Fibroblast of skin of abdomen (primary cell): ENCODE measurements at regions not wholly inside any gene's neighbourhood (a gene's known extent, or its start where the extent isn't known, plus 50 kb on each side); places are given as distances from the start of the nearest gene placed in this dataset.

Experiments used
- DNase-seq: peaks from one replicate; pipeline ENCODE4 v3.0.0-alpha.2; 2013

DNA sequence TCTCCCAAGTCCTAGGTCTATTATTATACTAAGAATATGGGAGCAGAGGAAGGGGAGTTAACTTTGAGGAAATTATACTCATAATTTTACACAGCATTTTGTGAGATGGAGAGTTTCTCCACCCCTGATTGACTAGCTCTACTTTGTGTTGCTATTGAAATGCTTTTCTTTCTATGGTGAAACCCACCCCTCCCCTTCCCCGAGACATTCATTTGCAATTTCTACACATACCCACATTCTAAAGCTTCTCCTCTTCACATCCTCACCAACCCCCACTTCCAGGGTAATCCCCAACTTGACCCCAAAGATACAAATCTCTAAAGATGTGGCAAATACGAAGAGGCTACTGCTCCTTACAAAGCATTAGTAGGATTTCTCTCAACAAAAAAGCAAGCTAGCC, 992.2 kb downstream of the BCL11A start:
- DNase-seq = no peak

DNA sequence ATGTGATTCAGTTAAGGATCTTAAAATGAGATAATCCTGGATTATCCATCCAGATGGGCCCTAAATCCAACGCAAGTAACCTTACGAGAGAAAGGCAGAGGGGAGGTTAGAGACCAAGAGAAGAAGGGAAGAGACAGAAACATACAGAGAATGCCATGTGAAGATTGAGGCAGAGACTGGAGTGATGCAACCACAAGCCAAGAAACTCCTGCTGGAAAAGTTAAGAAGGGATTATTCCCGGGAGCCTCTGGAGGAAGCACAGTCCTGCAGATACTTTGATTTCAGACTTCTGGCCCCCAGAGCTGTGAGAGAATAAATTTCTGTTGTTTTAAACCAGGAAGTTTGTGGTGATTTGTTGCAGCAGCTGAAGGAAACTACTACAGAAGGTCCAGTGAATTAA, 992.7 kb downstream of the BCL11A start:
- DNase-seq = no peak

DNA sequence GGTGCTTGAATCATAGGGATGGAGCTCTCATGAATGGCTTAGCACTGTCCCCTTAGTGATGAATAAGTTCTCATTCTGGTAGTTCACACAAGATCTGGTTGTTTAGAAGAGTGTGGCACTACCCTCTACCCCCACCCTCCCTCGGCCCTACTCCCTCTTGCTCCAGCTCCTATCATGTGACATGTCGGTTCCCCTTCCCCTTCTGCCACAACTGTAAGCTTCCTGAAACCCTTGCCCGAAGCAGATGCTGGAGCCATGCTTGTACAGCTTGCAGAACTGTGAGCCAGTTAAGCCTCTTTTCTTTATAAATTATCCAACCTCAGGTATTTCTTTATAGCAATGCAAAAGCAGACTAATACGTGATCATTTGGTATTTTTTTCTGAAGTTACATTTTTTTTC, 1012.6 kb downstream of the BCL11A start:
- DNase-seq = no peak

DNA sequence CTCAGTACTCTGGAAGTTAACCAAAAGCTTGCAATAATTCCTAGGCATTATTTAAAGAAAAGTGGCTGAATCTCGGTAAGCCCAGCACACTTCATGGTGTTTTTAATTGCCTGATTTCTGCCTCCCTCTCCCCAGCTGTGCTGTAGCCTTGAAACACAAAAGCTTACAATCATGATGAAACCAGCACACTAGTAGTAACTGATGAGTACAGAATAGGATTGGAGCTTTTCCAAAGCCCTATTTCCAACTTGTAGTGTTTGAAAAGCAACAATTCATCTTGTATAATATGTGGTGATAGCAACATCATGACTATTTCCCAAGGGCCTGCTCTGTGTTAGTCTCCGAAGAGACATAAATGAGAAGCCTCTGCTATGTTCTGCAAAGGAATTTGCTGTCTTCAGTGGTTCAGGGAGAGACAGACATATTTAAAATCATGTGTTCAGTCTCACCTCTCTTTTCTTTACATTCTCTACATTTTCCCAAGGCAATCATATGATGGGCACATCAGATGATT, 1015.0 kb downstream of the BCL11A start:
- peak; percentile 6 for DNase-seq

DNA sequence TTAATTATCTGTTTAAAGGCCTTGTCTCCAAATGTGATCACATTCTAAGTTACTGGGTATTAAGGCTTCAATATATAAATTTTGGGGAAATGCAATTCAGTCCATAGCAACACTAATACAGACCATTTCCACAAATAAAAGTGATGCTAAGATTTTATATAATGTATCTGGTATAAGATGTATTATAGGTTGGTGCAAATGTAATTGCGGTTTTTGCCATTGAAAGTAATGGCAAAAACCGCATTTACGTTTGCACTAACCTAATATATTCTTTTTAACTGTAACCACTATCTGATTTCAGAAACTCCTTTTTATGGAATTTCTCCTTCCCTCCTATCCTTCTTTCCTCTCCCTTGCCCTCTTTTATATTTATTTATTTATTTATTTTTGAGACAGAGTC, 1020.6 kb downstream of the BCL11A start:
- DNase-seq = no peak

DNA sequence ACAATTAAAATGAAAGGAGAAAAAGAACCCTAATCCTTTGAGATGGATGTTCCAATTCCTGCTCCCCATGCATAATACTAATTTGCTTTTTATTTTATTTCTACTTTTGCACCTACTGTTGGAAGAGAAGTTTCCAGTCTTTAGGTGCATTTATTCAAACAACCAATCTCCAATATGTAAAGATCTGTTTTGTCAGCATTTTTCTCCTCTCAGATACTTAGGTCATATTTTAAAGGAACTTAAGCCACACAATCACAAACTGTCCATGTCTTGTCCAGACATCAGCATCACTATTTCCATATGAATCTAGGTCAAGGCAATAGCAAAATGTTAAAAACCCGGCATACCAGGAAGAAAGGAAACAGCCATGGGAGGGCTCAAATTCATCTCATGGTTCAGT, 1023.2 kb downstream of the BCL11A start:
- no peak for DNase-seq

DNA sequence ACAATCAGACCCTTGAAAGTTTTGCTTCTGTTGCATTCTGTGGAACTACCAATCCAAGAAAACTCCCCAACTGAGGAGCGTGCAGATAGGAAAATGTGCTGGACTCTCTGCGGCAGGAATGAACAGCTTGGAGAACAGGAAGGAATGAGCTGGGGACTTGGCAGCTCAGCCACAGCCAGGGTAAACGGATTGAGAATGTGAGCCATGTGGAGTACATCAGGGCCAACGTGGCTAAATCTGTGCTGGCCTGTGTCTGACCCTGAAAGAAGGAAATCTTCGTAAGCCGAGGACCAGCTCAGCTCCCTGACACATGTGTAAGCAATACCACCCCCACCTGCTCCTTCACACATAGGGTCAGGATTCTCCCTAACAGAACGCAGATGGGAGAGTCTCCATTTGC, 1023.7 kb downstream of the BCL11A start:
- no peak for DNase-seq

DNA sequence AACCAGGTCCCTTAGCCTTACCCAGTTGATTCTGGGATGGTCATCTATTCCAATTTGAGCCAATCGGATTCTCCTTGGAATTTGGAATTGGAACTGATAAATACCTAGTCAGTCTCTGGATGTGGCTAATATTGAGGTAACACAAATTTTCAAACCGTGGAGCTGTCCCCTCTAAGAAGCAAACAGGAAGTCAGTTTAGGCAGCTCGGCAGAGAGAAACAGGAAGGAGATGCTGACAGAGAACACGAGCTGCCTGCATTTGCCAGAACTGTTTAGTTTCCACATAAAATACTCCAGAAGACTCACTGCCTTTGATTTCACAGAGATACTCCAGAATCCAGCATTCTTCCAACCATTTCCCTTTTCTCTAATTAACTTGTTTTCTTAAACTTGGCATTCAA, 1024.9 kb downstream of the BCL11A start:
- DNase-seq = no peak

DNA sequence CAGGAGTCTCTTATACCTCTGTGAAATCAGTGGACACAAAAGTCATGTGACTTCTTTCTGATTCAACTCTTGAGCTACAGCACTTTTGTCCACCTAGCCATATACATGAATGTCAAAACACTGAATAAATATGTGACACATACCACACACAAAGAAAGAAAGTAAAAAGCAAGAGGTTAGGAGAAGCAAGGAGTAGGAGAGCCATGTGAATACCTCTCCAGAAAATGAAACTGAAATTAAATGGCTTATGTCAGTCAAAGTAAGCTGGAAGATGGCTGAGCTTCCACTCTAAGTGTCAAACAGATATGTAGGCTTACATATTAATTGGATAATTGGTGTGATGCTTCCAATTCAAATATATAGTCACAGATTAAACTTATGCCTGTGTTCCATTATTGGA, 1050.5 kb downstream of the BCL11A start:
- DNase-seq = no peak

DNA sequence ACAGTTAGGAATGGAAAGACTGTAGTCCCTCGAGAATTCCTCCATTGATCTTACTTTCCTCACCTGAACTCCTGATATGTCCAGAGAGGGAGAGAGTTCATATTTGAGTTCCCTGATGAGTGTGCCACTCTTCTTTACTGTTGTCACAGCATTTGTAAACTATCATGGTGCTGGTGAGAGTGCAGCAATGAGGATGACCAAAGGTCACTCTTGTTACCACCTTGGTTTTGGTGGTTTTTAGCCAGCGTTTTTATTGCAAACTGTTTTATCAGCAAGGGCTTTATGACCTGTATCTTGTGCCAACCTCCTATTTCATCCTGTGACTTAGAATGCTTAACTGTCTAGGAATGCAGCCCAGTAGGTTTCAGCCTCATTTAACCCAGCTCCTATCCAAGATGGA, 1062.5 kb downstream of the BCL11A start:
- DNase-seq = no peak

DNA sequence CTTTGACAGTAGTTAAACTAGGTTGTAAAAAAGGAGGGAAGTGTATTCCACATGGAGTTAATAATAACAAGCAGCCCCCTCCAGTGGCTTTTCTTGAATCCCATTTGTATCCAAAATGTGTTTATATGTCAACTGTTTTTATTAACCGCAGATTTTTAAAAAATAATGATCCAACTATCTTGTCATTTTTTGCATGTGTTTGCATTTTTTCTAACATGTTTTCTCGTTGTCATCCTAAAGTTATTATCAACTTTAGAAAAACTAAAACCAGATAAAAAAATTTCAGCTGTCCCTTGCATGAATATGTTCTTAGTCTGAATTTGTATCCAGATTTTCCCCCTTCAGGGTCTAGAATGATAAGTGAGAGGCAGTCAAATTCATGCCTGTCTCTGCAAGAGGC, 1063.3 kb downstream of the BCL11A start:
- no peak for DNase-seq

DNA sequence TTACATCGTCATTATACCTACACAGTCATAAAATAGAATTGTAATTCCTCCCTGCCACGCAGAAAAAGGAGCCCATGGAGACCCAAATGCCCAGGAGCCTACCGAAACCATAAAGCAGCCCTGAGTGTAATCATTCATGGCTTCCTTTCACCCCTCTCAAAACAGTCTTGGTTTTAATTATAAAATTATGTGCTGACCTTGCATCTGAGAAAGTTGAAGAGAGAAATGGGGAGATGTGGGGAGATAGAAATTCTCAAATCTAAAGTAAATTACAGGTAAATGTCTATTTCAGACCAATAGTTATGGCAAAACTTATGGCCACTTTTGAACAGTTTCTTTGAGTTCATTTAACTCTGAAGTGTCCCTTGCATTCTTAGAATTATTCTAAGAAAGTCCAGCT, 1068.8 kb downstream of the BCL11A start:
- no peak for DNase-seq

DNA sequence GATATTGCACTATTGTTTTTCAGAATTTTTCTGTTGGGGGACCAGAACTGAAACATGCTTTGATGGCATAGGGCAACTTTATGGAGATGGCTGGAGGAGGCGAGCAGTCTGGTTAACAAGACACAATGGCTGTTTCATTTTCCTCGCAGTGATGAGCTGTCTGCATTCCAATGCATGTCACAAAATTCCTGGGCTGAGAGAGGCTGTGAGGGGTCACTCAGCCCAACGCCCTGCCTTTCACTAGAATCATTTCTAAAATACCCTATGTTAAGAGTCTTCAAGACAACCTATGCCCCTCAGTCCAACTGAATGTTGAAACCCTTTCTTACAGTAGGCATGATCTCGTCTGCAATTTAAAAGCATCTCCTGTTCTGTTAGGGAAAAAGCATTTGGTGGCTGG, 1090.0 kb downstream of the BCL11A start:
- DNase-seq = peak; percentile 1

DNA sequence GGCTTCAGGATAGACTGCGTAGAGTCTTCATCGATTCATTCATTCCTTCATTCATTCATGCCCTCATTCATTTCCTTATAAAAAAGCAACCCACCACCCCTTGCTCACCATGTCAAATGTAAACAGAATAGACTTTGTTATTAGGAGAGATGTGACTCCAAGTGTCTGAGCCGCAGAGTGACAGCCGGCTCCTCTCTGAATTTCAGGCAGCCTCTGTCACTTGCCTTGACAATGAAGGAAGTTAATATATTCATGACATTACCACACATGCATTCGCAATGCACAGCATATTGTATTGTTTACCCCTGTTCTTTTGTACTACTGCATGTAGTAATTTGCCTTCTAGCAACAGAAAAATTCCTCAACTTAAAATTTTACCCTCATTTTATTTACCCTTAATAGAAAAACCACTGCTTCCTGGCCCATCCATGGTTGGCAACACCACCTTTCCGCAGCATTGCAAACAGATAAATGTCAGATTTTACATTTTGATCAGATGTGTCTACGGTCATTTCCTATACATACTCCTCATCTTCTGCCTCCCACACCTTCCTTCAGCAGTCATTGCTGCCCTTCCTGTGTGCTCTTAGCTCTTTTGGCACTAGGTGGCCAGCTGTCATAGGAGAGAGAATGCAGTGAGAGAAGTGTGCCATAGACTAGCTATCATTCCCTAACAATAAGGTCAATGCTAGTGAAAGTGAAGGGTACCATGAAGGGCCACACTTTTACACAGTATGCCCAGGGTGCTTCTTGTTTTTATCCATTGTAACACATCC, 1090.8 kb downstream of the BCL11A start:
- DNase-seq = no peak

DNA sequence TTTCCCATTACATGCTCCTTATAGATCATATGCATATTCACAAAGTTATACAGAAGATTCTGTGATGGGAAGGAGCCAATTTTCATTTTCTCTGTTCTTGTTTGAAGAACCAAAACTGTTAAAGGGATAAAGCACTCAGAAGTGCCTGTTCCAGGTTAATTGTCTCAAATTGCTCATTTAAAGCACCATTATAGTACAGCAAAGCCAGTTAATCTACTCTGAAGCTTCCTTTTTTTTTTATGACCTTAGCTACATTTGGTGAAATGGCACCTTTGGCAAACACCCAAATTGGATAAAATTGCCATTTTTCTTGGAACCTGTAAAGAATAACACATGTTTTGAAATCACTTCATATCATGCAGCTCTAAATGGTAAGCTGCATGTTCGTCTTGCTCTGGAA, 1092.3 kb downstream of the BCL11A start:
- no peak for DNase-seq

DNA sequence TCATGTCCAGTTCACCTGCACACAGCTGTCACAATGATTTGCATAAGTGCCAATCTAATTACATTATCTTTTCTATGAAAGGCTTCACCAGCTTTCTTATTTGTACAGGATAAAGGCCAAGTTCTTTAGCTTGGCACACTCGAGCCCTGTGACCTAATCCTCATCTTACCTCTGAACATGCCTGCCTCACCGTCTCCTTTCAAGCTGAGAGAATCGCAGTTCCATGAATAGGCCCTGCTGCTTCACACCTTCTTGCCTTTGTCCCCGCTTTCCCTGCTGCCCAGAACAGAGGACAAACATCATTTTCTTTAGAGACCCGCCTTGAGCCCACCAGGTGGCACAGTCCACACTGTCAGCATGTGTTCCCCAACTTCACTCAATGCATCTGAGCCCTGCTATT, 1094.7 kb downstream of the BCL11A start:
- DNase-seq = no peak

DNA sequence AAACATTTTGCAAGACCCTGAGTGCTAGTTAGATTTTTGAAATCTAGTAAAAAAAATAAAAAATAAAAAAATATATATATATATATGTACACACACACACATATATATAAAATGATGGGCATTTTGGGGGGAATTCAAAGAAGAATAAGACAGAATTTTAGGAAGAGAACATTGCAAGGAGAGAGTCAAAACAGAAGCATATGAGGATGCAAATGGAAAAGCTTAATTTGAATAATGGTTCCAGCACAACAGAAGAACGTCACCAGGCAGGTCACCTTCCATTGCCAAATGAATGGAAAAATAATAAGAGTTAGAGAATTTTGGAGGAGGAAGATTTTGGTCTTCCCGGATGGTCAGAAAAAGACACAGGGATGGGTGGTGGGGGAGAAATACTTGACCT, 1097.2 kb downstream of the BCL11A start:
- DNase-seq = no peak

DNA sequence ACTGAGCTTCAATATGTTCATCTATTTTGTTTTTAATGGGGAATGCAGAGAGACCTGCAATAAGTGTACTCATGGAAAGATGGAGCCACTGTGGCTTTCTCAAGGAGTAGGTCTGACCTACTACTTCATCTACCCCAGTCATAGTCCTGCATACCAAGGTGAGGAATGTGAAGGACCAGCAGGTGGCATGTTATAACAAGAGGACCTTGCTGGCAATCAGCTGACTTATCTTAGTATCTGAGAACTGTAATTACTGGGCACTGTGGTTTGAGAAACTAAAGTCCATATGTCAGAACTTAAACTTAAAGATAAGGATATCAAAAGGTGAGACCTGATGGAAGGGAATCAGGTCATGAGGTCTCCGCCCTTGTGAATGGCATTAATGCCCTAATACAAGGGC, 1104.2 kb downstream of the BCL11A start:
- no peak for DNase-seq

DNA sequence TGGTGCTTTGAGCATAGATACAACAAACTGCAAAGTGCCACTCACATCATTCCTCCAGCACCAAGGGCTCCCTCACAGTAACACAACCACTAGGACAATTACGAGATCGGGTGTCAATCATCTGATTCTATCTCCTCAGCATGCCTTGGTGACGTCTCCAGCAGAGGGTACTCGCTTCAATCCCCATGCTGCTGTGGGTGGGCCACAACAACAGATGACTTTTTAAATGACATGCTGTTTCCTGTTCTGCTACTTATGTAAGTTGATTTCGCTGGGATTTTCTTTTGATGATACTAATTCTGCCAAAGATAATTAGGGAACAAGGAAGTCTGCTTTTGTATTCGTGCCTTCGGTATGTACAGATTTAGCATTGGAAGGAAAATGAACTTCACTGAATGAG, 1113.0 kb downstream of the BCL11A start:
- no peak for DNase-seq

DNA sequence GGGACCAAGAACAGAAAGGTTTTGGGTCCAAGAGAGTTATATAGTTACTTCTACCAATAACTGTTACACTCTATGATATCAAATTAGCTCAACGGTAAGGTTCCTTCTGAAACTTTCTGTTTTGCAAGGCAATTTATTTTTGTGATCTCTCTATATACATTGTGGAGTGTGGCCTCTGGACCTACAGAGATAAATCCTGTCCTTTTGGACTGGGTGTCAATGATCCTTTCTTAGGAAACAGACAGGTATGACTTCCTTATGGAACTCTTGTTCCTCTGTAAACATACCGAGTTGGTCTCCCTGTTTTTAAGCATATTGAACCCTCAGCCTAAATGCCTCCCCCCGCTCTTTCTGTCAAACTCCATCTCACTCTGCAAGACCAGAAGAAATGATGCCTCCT, 1117.8 kb downstream of the BCL11A start:
- no peak for DNase-seq

DNA sequence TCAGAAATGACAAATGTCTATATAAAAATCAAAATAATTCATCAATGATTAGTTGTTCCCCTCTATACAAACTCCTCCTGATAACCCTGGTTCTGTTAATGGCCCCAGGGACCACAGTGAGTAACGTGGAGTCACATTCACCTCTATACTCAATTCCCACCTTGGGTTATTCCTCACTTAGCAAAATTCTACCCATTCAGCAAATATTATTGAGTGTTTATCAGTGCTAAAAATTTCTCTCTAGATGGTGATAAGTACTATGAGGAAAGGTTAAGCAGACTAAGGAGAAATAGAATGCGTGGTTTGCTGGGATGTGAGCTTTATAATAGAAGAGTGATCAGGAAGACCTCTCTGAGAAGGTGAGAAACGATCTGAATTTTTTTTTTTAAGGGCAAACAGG, 1124.5 kb downstream of the BCL11A start:
- no peak for DNase-seq

DNA sequence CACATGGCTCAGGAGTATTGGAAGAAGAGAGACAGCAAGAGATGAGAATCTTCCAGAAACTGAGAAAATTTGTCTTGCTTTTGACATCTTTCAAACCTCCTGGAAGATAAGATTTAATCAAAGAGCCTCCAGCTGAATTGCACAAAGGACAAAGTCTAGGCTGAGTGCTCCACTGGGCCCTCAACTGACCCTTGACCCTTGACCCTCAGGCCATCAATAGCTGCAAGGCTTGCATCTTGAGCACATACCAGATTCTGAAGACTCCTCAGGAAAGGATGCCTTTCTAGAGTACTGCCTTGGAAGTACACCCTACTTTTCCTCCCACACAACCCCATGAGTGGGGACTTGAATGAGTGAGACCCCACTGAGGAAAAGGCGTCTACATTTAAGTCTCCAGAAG, 1125.5 kb downstream of the BCL11A start:
- no peak for DNase-seq

DNA sequence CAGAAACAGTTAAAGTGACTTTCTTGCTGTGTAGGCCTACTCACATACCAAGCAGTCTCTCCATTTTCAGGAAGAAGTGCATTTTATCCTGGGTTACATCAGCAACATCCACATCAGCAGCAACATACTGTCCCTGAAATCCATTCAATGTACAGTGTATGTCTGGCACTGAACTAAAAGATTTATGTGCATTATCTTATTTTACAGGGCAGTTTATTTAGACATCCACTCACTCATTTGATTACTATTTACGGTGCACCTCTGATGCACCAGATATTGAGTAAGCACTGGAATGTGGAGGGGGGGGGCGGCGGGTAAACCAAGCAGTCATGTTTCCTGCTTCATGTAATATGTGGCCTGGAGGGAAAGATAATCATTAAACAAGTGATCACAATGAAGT, 1128.2 kb downstream of the BCL11A start:
- DNase-seq = peak; percentile 14

DNA sequence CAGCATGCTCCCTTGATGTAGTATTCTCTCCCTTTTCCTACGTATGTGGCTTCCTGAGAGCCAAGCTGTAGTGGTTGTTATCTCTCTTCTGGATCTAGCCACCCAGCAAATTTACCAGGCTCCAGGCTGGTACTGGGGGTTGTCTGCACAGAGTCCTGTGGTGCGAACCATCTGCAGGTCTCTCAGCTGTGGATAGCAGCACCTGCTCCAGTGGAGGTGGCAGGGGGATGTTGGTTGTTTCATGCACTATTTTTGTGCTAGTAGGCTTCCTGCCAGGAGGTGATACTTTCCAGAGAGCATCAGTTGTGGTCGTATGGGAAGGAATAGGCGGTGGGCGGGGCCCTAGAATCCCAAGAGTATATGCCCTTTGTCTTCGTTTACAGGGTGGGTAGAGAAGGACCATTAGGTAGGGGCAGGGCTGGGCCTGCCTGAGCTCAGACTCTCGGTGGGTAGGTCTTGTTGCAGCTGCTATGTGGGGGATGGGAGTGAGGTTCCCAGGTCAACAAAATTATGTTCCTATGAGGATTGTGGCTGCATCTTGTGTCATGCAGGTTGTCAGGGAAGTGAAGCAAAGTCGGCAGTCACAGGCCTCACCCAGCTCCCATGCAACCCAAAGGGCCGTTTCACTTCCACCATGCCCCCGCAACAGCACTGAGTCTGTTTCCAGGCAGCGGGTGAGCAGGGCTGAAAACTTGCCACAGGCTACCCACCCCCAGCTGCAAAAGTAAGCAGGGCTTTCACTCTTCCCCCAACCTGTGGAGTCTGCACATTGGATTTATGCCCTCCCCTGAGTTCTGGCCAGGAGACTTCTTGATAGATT, 1139.5 kb downstream of the BCL11A start:
- DNase-seq = no peak
